RWPE1 (cell line): ENCODE measurements at regions not wholly inside any gene's neighbourhood (a gene's known extent, or its start where the extent isn't known, plus 50 kb on each side); places are given as distances from the start of the nearest gene placed in this dataset.

Experiments
- CTCF ChIA-PET: fragments of 350-600 bp; sonication (Branson Sonifier 250); formaldehyde crosslinking; extraction: SDS; loops from one replicate; lab custom pipeline; 2021; lab: Yijun Ruan, JAX
- POLR2A ChIA-PET: fragments of 400-600 bp; formaldehyde crosslinking; extraction: SDS; loops from one replicate; lab custom pipeline; 2020; ENCODE audit warnings: antibody characterized with exemption; ENCODE audit not compliant: low non-redundant PET; lab: Yijun Ruan, JAX
- DNase-seq: peaks from one replicate; pipeline ENCODE4 v3.0.0; 2012; ENCODE audit warnings: low spot score
- H3K27ac ChIP-seq: fragments of 450-650 bp; 2 replicates; pipeline ENCODE4 v1.5.1; 2017
- TF ChIP-seq, protein P1 (sequence below): fragments of 450-650 bp; conservative IDR thresholded peaks from 2 replicates; pipeline ENCODE4 v1.5.1; 2017; ENCODE audit warnings: low read depth, mild to moderate bottlenecking

DNA sequence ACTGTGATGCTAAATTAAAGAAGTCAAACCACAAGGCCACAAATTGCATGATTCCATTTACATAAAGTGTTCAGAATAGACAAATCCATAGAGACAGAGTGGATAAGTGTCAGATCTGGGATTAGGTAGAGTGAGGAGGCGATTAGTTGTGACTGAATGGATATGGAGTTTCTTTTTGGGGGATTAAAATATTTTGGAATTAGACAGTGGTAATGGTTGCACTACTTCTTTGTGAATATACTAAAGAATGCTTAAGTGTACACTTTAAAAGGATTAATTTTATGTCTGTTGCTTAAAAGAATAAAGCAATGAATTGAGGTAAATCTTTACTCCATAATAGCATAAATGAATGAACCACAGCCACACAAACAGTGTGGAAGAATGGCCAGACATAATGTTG, 175.5 kb upstream of the CADM2 start:
- POLR2A ChIA-PET, result no interaction called here
- no peak overlapping the region for H3K27ac ChIP-seq
- CTCF ChIA-PET, result no interaction called here
- DNase-seq, result no peak
- TF ChIP-seq, protein P1, sequence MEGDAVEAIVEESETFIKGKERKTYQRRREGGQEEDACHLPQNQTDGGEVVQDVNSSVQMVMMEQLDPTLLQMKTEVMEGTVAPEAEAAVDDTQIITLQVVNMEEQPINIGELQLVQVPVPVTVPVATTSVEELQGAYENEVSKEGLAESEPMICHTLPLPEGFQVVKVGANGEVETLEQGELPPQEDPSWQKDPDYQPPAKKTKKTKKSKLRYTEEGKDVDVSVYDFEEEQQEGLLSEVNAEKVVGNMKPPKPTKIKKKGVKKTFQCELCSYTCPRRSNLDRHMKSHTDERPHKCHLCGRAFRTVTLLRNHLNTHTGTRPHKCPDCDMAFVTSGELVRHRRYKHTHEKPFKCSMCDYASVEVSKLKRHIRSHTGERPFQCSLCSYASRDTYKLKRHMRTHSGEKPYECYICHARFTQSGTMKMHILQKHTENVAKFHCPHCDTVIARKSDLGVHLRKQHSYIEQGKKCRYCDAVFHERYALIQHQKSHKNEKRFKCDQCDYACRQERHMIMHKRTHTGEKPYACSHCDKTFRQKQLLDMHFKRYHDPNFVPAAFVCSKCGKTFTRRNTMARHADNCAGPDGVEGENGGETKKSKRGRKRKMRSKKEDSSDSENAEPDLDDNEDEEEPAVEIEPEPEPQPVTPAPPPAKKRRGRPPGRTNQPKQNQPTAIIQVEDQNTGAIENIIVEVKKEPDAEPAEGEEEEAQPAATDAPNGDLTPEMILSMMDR, result no peak

DNA sequence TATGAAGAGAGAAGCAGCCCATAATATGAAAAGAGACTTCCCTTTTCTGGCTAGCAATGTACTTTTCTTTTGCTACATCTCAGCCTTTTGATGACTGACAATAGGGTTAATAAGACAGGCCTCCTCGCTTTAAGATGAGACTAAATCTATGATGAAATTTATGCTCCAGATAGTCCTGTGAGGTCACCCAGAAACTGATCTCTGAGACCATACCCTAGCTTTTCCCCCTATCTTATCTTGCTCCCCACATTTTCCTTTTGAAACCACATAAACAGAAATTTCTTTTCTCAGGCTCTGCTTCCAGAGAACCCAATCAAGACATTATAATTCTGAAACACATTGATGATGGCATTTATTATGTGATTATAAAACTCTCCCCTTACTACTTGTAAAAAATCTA, 168.8 kb upstream of the CADM2 start:
- ChIA-PET CTCF (no interaction called here), POLR2A (no interaction called here)
- TF ChIP-seq, protein P1, result no peak
- no peak for DNase-seq
- H3K27ac ChIP-seq, result no peak overlapping the region

DNA sequence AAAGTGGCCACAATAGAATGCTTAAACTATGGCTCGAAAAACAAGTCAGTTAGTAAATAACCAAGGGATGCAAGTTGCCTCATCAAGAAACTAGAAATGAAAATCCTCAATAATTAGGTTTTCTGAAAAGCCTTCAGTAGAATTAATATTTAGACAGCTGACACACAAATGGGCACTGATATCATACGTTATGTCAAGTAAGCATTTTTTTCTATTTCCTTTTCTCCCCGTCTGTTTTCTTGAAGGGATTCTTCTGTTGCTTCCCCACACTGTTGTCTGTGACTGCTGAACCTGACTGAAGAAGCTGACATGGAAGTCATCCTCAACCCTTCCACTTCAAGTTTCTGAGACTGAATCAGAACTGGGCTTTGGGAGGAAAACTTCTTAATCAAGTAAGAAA, 151.8 kb upstream of the CADM2 start:
- TF ChIP-seq, protein P1, result no peak
- DNase-seq, result no peak
- CTCF ChIA-PET, result no interaction called here
- H3K27ac ChIP-seq, result no peak overlapping the region
- POLR2A ChIA-PET, result no interaction called here

DNA sequence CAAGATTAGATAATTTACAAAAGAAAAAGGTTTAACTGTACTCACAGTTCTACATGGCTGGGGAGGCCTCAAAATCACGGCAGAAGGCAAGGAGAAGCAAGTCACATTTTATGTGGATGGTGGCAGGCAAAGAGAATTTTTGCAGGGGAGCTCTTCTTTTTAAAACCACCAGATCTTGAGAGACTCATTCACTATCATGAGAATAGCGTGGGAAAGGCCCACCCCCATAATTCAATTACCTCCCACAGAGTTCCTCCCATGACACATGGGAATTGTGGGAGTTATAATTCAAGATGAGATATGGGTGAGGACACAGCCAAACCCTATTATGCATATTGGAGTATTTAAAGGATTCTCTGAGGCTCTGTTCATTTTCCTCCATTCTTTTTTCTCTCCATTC, 138.7 kb upstream of the CADM2 start:
- H3K27ac ChIP-seq, result no peak overlapping the region
- TF ChIP-seq, protein P1, result no peak
- CTCF ChIA-PET, result no interaction called here
- POLR2A ChIA-PET, result no interaction called here
- no peak for DNase-seq

DNA sequence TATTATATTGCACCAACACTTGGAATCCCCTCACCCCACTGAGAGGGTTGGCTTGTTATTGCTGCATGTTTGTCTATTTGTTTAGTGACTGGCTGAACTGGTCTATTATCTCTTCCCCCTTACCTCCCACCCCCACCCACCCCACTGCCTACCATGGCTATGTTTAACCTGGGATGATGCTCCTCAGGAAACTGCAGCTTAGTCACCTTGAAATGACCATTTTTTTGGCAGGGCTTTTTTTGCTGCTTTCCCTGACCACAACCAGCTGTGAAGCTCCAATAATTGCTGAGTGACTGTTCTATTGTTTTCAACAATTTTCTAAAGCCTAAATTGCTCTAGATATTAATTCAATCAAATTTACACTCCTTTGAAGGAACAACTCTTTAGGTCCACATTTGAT, 137.9 kb upstream of the CADM2 start:
- TF ChIP-seq, protein P1, result no peak
- DNase-seq, result no peak
- POLR2A ChIA-PET, result no interaction called here
- H3K27ac ChIP-seq, result no peak overlapping the region
- CTCF ChIA-PET, result no interaction called here

DNA sequence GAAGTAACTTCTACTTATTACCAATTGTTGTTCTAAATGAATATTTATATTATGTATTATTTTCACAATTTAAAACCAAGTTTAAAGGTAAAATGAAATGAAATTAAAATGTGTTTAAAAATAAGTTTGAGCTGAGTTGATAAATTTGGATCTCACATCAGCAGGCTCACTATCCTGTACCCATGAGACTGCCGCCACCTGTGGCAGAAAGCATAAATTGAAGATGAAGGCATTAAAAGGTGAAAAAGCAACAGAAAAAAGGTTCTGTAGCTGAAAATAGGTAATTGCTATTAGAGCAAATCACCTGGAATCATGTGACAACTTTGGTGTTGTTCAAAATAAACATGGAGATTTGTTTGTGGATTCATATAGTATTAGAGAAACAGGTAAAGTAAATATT, 133.0 kb upstream of the CADM2 start:
- no peak for DNase-seq
- ChIA-PET POLR2A (no interaction called here), CTCF (no interaction called here)
- TF ChIP-seq, protein P1, result no peak
- H3K27ac ChIP-seq, result no peak overlapping the region

DNA sequence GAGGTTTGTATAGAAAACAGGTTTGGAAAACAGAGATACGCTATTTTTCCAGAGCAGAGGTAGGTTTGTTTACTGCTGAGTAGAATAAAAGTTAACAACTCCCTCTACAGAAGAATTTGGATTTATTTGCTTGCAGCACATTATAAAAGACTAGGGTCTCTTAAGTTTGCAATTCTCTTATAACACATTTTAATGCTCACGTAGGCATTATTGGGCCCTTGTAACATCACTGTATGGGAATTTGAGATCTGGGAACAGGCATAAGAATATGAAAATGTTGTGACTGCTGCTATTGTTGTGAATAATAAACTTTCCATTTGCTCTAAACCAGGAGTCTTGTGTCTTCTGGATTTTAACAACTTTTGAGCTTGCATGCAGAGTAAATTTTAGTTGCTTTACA, 128.3 kb upstream of the CADM2 start:
- CTCF ChIA-PET, result no interaction called here
- H3K27ac ChIP-seq, result no peak overlapping the region
- DNase-seq, result no peak
- TF ChIP-seq, protein P1, result no peak
- POLR2A ChIA-PET, result no interaction called here
